Esophagus squamous epithelium (tissue), 4 donors: ENCODE measurements at regions not wholly inside any gene's neighbourhood (a gene's known extent, or its start where the extent isn't known, plus 50 kb on each side); places are given as distances from the start of the nearest gene placed in this dataset.

Source experiments
- POLR2A ChIP-seq, 4 donors: fragments of 450-650 bp; IDR thresholded peaks; one replicate each; pipeline ENCODE4 v1.6.1; 2017; ENCODE audit warnings: antibody characterized with exemption in 4 of 4, mild to moderate bottlenecking in 4 of 4, moderate library complexity in 3 of 4
- TF ChIP-seq, protein P1 (sequence below), 6 experiments: fragments of 450-650 bp in 4 of 6; fragments of 200-600 bp in 2 of 6; sonication (generic) in 2 of 6; IDR thresholded peaks; one replicate each; pipeline ENCODE4 v1.5.1; 2016 to 2019; ENCODE audit warnings: antibody characterized with exemption in 6 of 6, mild to moderate bottlenecking in 4 of 6, moderate library complexity in 4 of 6

DNA sequence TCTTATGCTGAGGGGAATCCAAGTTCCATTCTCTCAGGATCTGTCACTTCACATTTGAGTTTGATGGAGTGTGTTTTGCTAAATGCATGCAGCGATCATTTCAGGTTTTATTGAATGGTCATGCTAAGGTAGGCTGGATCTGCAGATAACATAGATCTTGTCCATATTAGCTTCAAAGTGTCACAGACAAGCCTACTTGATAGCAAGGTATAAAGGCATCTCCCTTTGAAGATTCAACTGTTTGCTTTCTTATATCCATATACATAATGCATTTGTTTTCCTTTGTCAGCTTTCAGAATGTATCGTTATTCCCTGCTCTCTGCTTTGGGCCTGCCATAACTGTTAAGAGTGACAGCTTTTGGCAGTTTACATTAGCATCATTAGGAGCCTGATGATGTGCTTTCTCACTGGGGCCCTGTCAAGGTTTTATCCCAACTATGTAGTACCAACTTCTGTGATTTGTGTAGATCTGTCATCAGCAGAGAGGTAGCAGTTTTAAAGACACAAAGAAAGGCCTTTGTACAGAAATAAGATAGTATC, 604.3 kb upstream of the CDH7 start:
- TF ChIP-seq, protein P1, sequence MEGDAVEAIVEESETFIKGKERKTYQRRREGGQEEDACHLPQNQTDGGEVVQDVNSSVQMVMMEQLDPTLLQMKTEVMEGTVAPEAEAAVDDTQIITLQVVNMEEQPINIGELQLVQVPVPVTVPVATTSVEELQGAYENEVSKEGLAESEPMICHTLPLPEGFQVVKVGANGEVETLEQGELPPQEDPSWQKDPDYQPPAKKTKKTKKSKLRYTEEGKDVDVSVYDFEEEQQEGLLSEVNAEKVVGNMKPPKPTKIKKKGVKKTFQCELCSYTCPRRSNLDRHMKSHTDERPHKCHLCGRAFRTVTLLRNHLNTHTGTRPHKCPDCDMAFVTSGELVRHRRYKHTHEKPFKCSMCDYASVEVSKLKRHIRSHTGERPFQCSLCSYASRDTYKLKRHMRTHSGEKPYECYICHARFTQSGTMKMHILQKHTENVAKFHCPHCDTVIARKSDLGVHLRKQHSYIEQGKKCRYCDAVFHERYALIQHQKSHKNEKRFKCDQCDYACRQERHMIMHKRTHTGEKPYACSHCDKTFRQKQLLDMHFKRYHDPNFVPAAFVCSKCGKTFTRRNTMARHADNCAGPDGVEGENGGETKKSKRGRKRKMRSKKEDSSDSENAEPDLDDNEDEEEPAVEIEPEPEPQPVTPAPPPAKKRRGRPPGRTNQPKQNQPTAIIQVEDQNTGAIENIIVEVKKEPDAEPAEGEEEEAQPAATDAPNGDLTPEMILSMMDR (IDR thresholded peaks at IDR 0.05) = no peak
- TF ChIP-seq POLR2A (IDR thresholded peaks at IDR 0.05) = no peak
